H9 (cell line): ENCODE measurements at regions not wholly inside any gene's neighbourhood (a gene's known extent, or its start where the extent isn't known, plus 50 kb on each side); places are given as distances from the start of the nearest gene placed in this dataset.

Source experiments
- DNase-seq: peaks from one replicate; pipeline ENCODE4 v3.0.0-alpha.2; 2017
- H2AFZ ChIP-seq: one replicate; pipeline ENCODE4 v1.6.1; 2013; ENCODE audit warnings: mild to moderate bottlenecking, low read length, control low read depth, moderate library complexity
- H2AK5ac ChIP-seq: 2 replicates; pipeline ENCODE4 v1.6.1; 2013; ENCODE audit warnings: low read length, control low read depth, mixed read lengths; ENCODE audit not compliant: insufficient read length
- H2BK120ac ChIP-seq: one replicate; pipeline ENCODE4 v1.6.1; 2013; ENCODE audit warnings: low read depth, mild to moderate bottlenecking, low read length, control low read depth, inconsistent platforms; ENCODE audit not compliant: poor library complexity, severe bottlenecking
- H2BK12ac ChIP-seq: 2 replicates; pipeline ENCODE4 v1.6.1; 2013; ENCODE audit warnings: low read length, control low read depth, mixed read lengths, low read depth; ENCODE audit not compliant: insufficient read length
- H2BK15ac ChIP-seq: 2 replicates; pipeline ENCODE4 v1.6.1; 2013; ENCODE audit warnings: low read depth, low read length, control low read depth
- H2BK20ac ChIP-seq: one replicate; pipeline ENCODE4 v1.6.1; 2013; ENCODE audit warnings: low read depth, mild to moderate bottlenecking, low read length, control low read depth, inconsistent platforms; ENCODE audit not compliant: poor library complexity, severe bottlenecking
- H2BK5ac ChIP-seq: 2 replicates; pipeline ENCODE4 v1.6.1; 2013; ENCODE audit warnings: low read length, control low read depth, mixed read lengths; ENCODE audit not compliant: insufficient read length
- H3K14ac ChIP-seq: 2 replicates; pipeline ENCODE4 v1.6.1; 2013; ENCODE audit warnings: low read length, control low read depth; ENCODE audit not compliant: insufficient read depth
- H3K18ac ChIP-seq: 2 replicates; pipeline ENCODE4 v1.6.1; 2013; ENCODE audit warnings: low read depth, mild to moderate bottlenecking, mixed read lengths, low read length, control low read depth; ENCODE audit not compliant: insufficient read length
- H3K23ac ChIP-seq: 2 replicates; pipeline ENCODE4 v1.6.1; 2013; ENCODE audit warnings: low read length, control low read depth, mixed read lengths, low read depth; ENCODE audit not compliant: insufficient read length
- H3K23me2 ChIP-seq: 2 replicates; pipeline ENCODE4 v1.6.1; 2013; ENCODE audit warnings: low read depth, mild to moderate bottlenecking, mixed read lengths, low read length, control low read depth; ENCODE audit not compliant: insufficient read length, poor library complexity, severe bottlenecking
- H3K27ac ChIP-seq: 2 replicates; pipeline ENCODE4 v1.5.1; 2013; ENCODE audit warnings: low read length, control low read depth, mixed read lengths, low read depth; ENCODE audit not compliant: insufficient read length
- H3K27me3 ChIP-seq: 2 replicates; pipeline ENCODE4 v1.6.1; 2013; ENCODE audit warnings: low read length, control low read depth, inconsistent platforms; ENCODE audit not compliant: insufficient read depth
- H3K4ac ChIP-seq: 2 replicates; pipeline ENCODE4 v1.6.1; 2013; ENCODE audit warnings: low read depth, mild to moderate bottlenecking, control low read depth, inconsistent platforms, low read length, moderate library complexity
- H3K4me1 ChIP-seq: 2 replicates; pipeline ENCODE4 v1.6.1; 2013; ENCODE audit warnings: low read length, control low read depth, inconsistent platforms; ENCODE audit not compliant: insufficient read depth
- H3K4me2 ChIP-seq: 2 replicates; pipeline ENCODE4 v1.6.1; 2013; ENCODE audit warnings: low read length, control low read depth, mixed read lengths; ENCODE audit not compliant: insufficient read length, insufficient read depth
- H3K56ac ChIP-seq: 2 replicates; pipeline ENCODE4 v1.6.1; 2013; ENCODE audit warnings: low read depth, mild to moderate bottlenecking, mixed read lengths, low read length, control low read depth; ENCODE audit not compliant: insufficient read length
- H3K79me1 ChIP-seq: 2 replicates; pipeline ENCODE4 v1.6.1; 2013; ENCODE audit warnings: low read depth, mild to moderate bottlenecking, moderate library complexity, low read length, control low read depth, inconsistent platforms; ENCODE audit not compliant: insufficient read depth, poor library complexity, severe bottlenecking
- H3K79me2 ChIP-seq: 2 replicates; pipeline ENCODE4 v1.6.1; 2013; ENCODE audit warnings: low read length, control low read depth, inconsistent platforms; ENCODE audit not compliant: insufficient read depth
- H3K9ac ChIP-seq: 2 replicates; pipeline ENCODE4 v1.6.1; 2013; ENCODE audit warnings: low read length, control low read depth, mixed read lengths; ENCODE audit not compliant: insufficient read length; ENCODE audit errors: extremely low read depth
- H3K9me3 ChIP-seq: one replicate; pipeline ENCODE4 v1.6.1; 2013; ENCODE audit warnings: low read depth, low read length, inconsistent platforms; ENCODE audit not compliant: control insufficient read depth
- H3T11ph ChIP-seq: one replicate; pipeline ENCODE4 v1.6.1; 2013; ENCODE audit warnings: mild to moderate bottlenecking, low read length, control low read depth, inconsistent platforms
- H4K20me1 ChIP-seq: one replicate; pipeline ENCODE4 v1.6.1; 2013; ENCODE audit not compliant: control insufficient read depth, insufficient read length, insufficient read depth
- H4K5ac ChIP-seq: 2 replicates; pipeline ENCODE4 v1.6.1; 2013; ENCODE audit warnings: low read depth, mild to moderate bottlenecking, mixed read lengths, low read length, control low read depth; ENCODE audit not compliant: insufficient read length
- H4K8ac ChIP-seq: replicated peaks from 2 replicates; pipeline ENCODE4 v1.6.1; 2013; ENCODE audit warnings: low read length, control low read depth, mixed read lengths, low read depth; ENCODE audit not compliant: insufficient read length
- H4K91ac ChIP-seq: 2 replicates; pipeline ENCODE4 v1.6.1; 2013; ENCODE audit warnings: low read depth, mild to moderate bottlenecking, moderate library complexity, mixed read lengths, low read length, control low read depth; ENCODE audit not compliant: insufficient read length
- H3K27ac Mint-ChIP-seq, 3 experiments: 2 replicates in 2 of 3; 3 replicates in 1 of 3; pipeline ENCODE4 v1.8.0; 2020 to 2021; ENCODE audit warnings: mixed read lengths in 3 of 3, mild to moderate bottlenecking in 1 of 3, moderate library complexity in 1 of 3
- H3K27me3 Mint-ChIP-seq: 2 replicates; pipeline ENCODE4 v1.8.0; 2021; ENCODE audit warnings: low read depth, mild to moderate bottlenecking, moderate library complexity, mixed read lengths
- H3K36me3 Mint-ChIP-seq, 3 experiments: 2 replicates in 2 of 3; 3 replicates in 1 of 3; pipeline ENCODE4 v1.8.0; 2020 to 2021; ENCODE audit warnings: low read depth in 3 of 3, mixed read lengths in 3 of 3; ENCODE audit not compliant: insufficient read depth in 1 of 3
- H3K4me1 Mint-ChIP-seq, 2 experiments: 2 replicates each; pipeline ENCODE4 v1.8.0; 2020; ENCODE audit warnings: mixed read lengths in 2 of 2
- H3K4me3 Mint-ChIP-seq, 2 experiments: 2 replicates in 1 of 2; 3 replicates in 1 of 2; pipeline ENCODE4 v1.8.0; 2020 to 2021; ENCODE audit warnings: mild to moderate bottlenecking in 2 of 2, mixed read lengths in 2 of 2, moderate library complexity in 1 of 2
- H3K9me3 Mint-ChIP-seq, 2 experiments: 2 replicates in 1 of 2; 3 replicates in 1 of 2; pipeline ENCODE4 v1.8.0; 2020; ENCODE audit warnings: mild to moderate bottlenecking in 2 of 2, mixed read lengths in 2 of 2, moderate library complexity in 1 of 2
- CTCF ChIP-seq: fragments of 200-600 bp; sonication (generic); conservative IDR thresholded peaks from 3 replicates; pipeline ENCODE4 v1.8.0; 2021; ENCODE audit warnings: antibody characterized with exemption, mild to moderate bottlenecking
- WGBS: extraction: QIAGEN DNeasy Blood & Tissue Kit; methylation state at CpG from one replicate; pipeline ENCODE4 v1.1.7; 2013; ENCODE audit warnings: missing lambda C conversion rate, low lambda C conversion rate, mixed read lengths; ENCODE audit not compliant: insufficient read length; ENCODE audit errors: extremely low coverage; 5-methylcytosine and 5-hydroxymethylcytosine counted together

- no peak overlapping the region for H3K4me2 ChIP-seq
- WGBS = no CpG with 5 or more reads among the region's 4 CpGs
- no peak overlapping the region for H3K27ac Mint-ChIP-seq
These were observed 387.1 kb downstream of the DHX35 start for GRCh38 chr20:39349240-39349639.

More at GRCh38 chr20:39349240-39349639, 387.1 kb downstream of the DHX35 start:
- H3K56ac ChIP-seq = no peak overlapping the region
- Mint-ChIP-seq H3K9me3 (peaks cover 19 to 26% of the 10 kb centered on the region in 2 experiments), H3K36me3 (peaks cover 5 to 18% (median 12%) of the 10 kb centered on the region in 3 experiments; a peak in 6 of 7 replicates), H3K4me3 (no peak overlapping the region), H3K4me1 (no peaks in the 10 kb centered on the region), H3K27me3 (peaks cover 2% of the 10 kb centered on the region; the same call in 1 of the 2 replicates)
- no peak overlapping the region for H2BK20ac ChIP-seq
- TF ChIP-seq CTCF = no peak
- H3K23me2 ChIP-seq = no peaks in the 10 kb centered on the region
- no peaks in the 10 kb centered on the region for H4K20me1 ChIP-seq
- no peak overlapping the region for H3T11ph ChIP-seq
- H3K27me3 ChIP-seq = no peaks in the 10 kb centered on the region
- no peaks in the 10 kb centered on the region for H3K79me2 ChIP-seq
- no peak overlapping the region for H2BK12ac ChIP-seq
- no peak overlapping the region for H3K14ac ChIP-seq
- H3K79me1 ChIP-seq = no peaks in the 10 kb centered on the region
- no peak overlapping the region for H2BK120ac ChIP-seq
- H4K91ac ChIP-seq = no peak overlapping the region
- H3K18ac ChIP-seq = no peak overlapping the region
- H3K23ac ChIP-seq = no peak overlapping the region
- H3K9me3 ChIP-seq = no peaks in the 10 kb centered on the region
- DNase-seq = no peak
- H3K27ac ChIP-seq = no peak overlapping the region
- no peaks in the 10 kb centered on the region for H3K4me1 ChIP-seq
- no peak overlapping the region for H2AFZ ChIP-seq
- H3K9ac ChIP-seq = no peak overlapping the region
- H4K5ac ChIP-seq = no peak overlapping the region
- no peak overlapping the region for H4K8ac ChIP-seq
- H3K4ac ChIP-seq = no peak overlapping the region
- no peak overlapping the region for H2BK5ac ChIP-seq
- H2AK5ac ChIP-seq = no peak overlapping the region
- no peak overlapping the region for H2BK15ac ChIP-seq
